22Rv1 (cell line): ENCODE measurements at regions not wholly inside any gene's neighbourhood (a gene's known extent, or its start where the extent isn't known, plus 50 kb on each side); places are given as distances from the start of the nearest gene placed in this dataset.

Source experiments
- CTCF ChIP-seq: fragments of 450-650 bp; IDR thresholded peaks from 2 replicates; pipeline ENCODE4 v1.5.1; 2017; ENCODE audit warnings: mild to moderate bottlenecking
- ZFX ChIP-seq: fragments of 450-650 bp; IDR thresholded peaks from 2 replicates; pipeline ENCODE4 v1.6.1; 2017; ENCODE audit warnings: antibody characterized with exemption, borderline replicate concordance

DNA sequence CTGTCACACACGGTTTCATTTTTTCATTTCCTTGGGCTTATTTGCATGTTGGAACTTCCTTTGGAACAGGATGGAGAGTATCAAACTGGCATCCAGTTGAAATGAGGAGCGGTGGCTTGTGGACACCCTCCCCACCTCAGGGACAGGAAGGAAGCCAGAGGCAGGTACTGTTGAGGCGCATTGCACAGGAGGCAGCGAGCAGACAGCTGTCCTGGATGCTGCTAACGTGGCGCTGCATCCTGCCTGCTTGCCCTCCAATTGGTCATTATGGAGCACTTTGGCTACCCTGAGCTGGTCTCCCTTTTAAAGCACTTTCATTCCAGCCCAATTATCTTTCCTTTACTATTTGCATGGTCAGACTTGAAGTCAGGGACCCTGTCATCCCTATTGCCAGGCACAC lies 80.7 kb upstream of the ITGA4 start:
- TF ChIP-seq CTCF (no peak), ZFX (no peak)
